ENCODE measurements at regions not wholly inside any gene's neighbourhood (a gene's known extent, or its start where the extent isn't known, plus 50 kb on each side); places are given as distances from the start of the nearest gene placed in this dataset.
"Not testable (repeated sequence)": the region's sequence is repeated elsewhere in the genome, so short reads cannot be mapped to it uniquely, and the experiment has no call there.

DNA sequence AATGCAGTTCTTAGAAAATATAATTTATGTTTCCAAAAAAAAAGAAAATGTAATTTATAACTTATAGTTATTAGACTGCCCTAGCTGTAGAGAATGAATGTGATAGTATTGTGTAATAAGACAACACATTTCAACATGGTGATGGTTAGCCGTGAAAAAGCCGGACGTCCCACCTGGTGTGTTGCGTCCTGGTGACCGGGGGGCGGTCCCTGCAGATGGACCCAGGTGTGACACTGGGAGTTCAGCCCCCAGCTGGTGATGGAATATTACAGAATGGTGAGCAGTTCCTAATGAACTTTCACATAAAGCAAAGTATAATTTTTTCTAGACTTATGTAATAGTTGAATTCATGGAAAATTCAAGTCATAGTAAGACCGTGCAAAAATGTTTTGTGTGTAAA, 132.8 kb downstream of the LAT start:
- H3K9me3 ChIP-seq (ENCODE audit: low read depth, low read length): no peaks in the 10 kb centered on the region
- H3K36me3 ChIP-seq (ENCODE audit: insufficient read depth, low read length): no peaks in the 10 kb centered on the region
- no peak for DNase-seq (ENCODE audit: low read depth, low spot score)
- TF ChIP-seq FOXP2 (optimal IDR thresholded peaks at IDR 0.05; ENCODE audit: control extremely low read depth, extremely low read length, insufficient read depth) (no peak), POLR2AphosphoS5 (IDR thresholded peaks at IDR 0.05; ENCODE audit: borderline replicate concordance, low read depth, low read length) (no peak), EZH2 (IDR thresholded peaks at IDR 0.05) (no peak)
- no peak overlapping the region for H3K4me3 ChIP-seq
- no peak overlapping the region for H3K27ac ChIP-seq
- H3K9ac ChIP-seq (ENCODE audit: insufficient read length): no peak overlapping the region

DNA sequence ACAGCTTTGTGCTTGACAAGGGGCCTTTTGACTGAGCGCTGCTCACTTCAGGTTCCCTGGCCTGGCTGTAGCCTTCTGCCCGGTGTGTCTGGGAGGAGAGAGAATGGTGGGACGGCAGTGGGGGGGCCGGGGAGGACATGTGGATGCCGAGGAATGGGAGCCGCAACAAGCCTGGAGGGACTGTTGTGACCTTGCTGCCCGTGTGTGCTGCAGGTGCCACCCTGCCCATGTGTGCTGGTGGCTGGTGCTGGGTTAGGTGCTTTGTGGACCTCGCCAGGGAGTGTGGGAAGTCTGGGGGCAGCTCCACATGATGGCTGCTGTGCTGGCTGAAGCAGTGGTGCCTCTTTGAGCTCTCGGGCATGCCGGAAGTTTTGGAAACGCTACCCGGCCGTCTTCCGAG, 132.1 kb downstream of the LAT start:
- Histone ChIP-seq H3K9ac (ENCODE audit: insufficient read length) (no peak overlapping the region), H3K36me3 (ENCODE audit: insufficient read depth, low read length) (no peaks in the 10 kb centered on the region), H3K9me3 (ENCODE audit: low read depth, low read length) (no peaks in the 10 kb centered on the region), H3K27ac (no peak overlapping the region), H3K4me3 (no peak overlapping the region)
- DNase-seq (ENCODE audit: low read depth, low spot score): no peak
- TF ChIP-seq POLR2AphosphoS5 (IDR thresholded peaks at IDR 0.05; ENCODE audit: borderline replicate concordance, low read depth, low read length) (no peak), FOXP2 (optimal IDR thresholded peaks at IDR 0.05; ENCODE audit: control extremely low read depth, extremely low read length, insufficient read depth) (no peak), EZH2 (IDR thresholded peaks at IDR 0.05) (no peak)

DNA sequence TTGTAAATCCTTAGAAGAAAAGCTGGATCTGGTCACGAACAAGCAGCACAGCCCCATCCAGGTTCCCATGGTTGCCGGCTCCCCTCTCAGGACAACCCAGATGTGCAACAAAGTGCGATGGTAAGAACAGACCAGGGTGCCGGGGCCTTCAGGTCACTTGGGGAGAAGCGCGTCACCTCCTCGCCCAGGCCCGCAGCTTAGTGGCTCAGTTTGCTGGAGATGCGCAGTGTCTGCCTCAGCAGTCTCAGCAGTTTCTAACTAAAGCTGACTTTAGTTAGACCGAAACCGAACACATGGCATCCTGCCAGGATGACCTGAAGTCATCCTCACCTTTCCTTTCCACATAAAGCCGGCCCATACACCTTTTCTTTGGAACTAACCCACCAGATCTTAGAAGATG, 131.4 kb downstream of the LAT start:
- not testable (repeated sequence) for H3K36me3 ChIP-seq (ENCODE audit: insufficient read depth, low read length); H3K27ac ChIP-seq; H3K4me3 ChIP-seq; H3K9me3 ChIP-seq (ENCODE audit: low read depth, low read length); DNase-seq (ENCODE audit: low read depth, low spot score); H3K9ac ChIP-seq (ENCODE audit: insufficient read length)

DNA sequence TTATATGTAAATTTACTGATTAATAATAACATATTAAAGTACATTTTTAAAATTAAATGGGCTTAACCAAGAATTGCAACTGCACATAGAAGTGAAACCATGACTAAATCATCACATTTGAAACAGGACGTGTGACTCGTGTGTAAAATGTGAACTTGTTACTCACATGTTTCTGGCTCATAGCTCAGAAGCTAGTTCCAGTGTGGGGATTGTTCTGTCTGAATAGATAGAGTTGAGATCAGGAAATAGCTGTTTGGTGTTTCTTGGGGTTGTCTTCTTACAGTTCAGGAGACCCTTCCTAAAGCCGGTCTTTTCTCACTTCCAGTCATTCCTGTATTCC, 130.9 kb downstream of the LAT start:
- not testable (repeated sequence) for H3K9ac ChIP-seq (ENCODE audit: insufficient read length); H3K9me3 ChIP-seq (ENCODE audit: low read depth, low read length); DNase-seq (ENCODE audit: low read depth, low spot score); H3K36me3 ChIP-seq (ENCODE audit: insufficient read depth, low read length); H3K27ac ChIP-seq; H3K4me3 ChIP-seq

DNA sequence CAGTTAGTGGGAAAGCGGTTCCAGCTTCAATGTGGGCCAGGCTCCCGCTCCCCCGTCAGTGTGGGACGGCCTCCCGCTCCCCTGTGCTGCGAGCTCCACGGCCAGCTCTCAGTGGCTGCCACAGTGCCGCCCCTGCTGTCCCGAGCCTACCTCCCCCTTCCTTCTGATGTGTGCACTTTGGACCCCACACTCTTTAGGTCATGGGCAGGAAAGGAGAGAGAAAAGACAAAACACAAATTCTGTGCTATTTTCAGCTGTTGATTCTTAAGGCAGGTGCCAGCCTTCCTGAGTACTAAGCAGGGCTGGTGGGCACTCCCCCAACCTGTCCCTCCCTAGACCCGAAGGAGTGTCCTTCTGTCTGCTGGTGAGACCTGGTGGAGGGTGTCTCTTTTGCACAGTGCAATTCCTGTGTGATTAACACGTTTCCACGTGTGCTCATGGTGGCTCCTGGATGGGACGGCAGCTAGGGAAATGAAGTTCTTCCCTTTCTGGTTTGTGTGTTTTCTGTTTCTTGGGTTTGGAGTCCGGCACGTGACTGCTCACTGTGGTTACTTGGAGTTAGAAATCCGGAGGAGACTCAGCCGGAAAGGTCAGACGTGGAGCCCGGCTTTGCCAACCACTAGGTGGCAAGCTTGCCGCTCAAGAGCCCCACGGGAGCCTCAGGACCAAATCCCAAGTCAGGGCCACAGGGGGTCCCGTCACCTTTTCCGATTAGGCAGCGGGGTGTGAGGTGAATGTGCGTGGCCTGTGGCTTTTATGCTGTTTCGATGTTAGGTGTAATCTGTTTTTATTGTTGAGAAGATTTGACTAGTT, 130.3 kb downstream of the LAT start:
- not testable (repeated sequence) for H3K27ac ChIP-seq; H3K4me3 ChIP-seq; DNase-seq (ENCODE audit: low read depth, low spot score); H3K9ac ChIP-seq (ENCODE audit: insufficient read length); H3K9me3 ChIP-seq (ENCODE audit: low read depth, low read length); H3K36me3 ChIP-seq (ENCODE audit: insufficient read depth, low read length)

DNA sequence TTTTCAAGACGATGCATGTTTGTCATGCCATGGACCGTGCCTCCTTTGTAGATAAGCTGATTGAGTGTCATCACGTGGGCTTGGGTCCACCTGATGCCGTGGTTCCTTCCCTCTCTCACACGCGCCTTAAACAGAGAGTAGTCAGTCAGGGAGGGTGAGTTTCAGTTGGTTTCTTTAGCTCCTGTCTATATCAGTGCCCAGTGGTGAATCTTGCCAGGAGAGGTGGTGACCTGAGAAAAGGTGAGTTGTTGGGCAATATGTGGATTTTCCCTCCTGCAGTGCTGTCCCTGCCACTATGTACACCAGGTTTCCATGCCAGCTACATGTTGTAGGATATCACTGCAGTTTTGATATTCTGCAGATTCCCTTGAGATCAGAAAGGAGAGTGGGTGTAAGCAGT, 129.7 kb downstream of the LAT start:
- DNase-seq (ENCODE audit: low read depth, low spot score): no peak
- TF ChIP-seq POLR2AphosphoS5 (IDR thresholded peaks at IDR 0.05; ENCODE audit: borderline replicate concordance, low read depth, low read length) (no peak), EZH2 (IDR thresholded peaks at IDR 0.05) (no peak), FOXP2 (optimal IDR thresholded peaks at IDR 0.05; ENCODE audit: control extremely low read depth, extremely low read length, insufficient read depth) (no peak)
- no peak overlapping the region for H3K9ac ChIP-seq (ENCODE audit: insufficient read length)
- H3K27ac ChIP-seq: no peak overlapping the region
- no peaks in the 10 kb centered on the region for H3K36me3 ChIP-seq (ENCODE audit: insufficient read depth, low read length)
- no peak overlapping the region for H3K4me3 ChIP-seq
- H3K9me3 ChIP-seq (ENCODE audit: low read depth, low read length): no peaks in the 10 kb centered on the region

DNA sequence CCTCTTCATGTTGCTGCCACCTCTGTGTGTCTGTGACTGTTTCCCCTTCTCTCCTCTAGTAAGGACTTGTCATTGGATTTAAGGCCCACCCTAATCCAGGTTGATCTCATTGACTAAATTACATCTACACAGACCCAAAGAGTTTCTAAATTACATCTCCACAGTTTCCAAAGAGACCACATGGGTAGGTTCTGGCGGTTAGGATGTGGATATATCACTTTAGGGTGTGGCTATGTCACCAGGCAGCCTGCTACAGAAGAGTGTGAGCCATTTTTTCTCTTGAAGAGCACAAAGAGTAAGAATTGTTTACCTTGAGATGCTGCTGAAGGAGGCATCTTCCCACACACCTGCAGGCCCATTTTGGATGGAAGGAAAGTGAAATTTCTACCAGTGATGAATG, 128.6 kb downstream of the LAT start:
- H3K36me3 ChIP-seq (ENCODE audit: insufficient read depth, low read length): not testable (repeated sequence)

DNA sequence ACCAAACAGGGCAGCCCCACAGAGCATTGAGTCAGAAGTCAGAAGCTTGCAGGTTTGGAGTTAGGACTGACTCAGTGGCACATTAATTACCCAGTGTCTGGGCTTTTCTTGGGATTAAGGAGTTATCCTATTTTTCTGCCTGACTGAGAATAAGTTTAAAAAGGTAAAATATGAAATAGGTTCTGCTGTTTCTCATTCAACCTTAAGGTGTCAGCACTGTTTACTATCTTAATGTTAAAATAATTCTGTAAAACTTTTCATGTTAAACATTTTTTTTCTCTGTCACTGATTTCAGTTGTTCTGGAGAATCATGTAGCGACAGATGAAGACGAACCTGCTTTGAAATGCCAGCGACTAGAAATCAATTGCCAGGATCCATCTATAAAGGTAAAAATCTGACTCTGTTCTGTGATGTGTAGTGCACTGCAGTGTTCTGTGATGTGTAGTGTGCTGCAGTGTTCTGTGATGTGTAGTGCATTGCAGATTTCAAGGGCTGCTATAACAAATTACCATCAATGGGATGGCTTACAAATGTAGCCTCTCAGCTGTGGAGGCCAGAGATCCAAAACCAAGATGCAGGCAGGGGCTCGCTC, 128.0 kb downstream of the LAT start:
- no peak for TF ChIP-seq FOXP2 (optimal IDR thresholded peaks at IDR 0.05; ENCODE audit: control extremely low read depth, extremely low read length, insufficient read depth)
- no peak for TF ChIP-seq EZH2 (IDR thresholded peaks at IDR 0.05)
- TF ChIP-seq POLR2AphosphoS5 (IDR thresholded peaks at IDR 0.05; ENCODE audit: borderline replicate concordance, low read depth, low read length): no peak
- Histone ChIP-seq H3K27ac (no peak overlapping the region), H3K9ac (ENCODE audit: insufficient read length) (no peak overlapping the region), H3K36me3 (ENCODE audit: insufficient read depth, low read length) (no peaks in the 10 kb centered on the region), H3K9me3 (ENCODE audit: low read depth, low read length) (no peaks in the 10 kb centered on the region), H3K4me3 (no peak overlapping the region)
- no peak for DNase-seq (ENCODE audit: low read depth, low spot score)

More for the DNA sequence above, 128.6 kb downstream of the LAT start:
- not testable (repeated sequence) for H3K27ac ChIP-seq; H3K4me3 ChIP-seq; DNase-seq (ENCODE audit: low read depth, low spot score); H3K9ac ChIP-seq (ENCODE audit: insufficient read length); H3K9me3 ChIP-seq (ENCODE audit: low read depth, low read length)

DNA sequence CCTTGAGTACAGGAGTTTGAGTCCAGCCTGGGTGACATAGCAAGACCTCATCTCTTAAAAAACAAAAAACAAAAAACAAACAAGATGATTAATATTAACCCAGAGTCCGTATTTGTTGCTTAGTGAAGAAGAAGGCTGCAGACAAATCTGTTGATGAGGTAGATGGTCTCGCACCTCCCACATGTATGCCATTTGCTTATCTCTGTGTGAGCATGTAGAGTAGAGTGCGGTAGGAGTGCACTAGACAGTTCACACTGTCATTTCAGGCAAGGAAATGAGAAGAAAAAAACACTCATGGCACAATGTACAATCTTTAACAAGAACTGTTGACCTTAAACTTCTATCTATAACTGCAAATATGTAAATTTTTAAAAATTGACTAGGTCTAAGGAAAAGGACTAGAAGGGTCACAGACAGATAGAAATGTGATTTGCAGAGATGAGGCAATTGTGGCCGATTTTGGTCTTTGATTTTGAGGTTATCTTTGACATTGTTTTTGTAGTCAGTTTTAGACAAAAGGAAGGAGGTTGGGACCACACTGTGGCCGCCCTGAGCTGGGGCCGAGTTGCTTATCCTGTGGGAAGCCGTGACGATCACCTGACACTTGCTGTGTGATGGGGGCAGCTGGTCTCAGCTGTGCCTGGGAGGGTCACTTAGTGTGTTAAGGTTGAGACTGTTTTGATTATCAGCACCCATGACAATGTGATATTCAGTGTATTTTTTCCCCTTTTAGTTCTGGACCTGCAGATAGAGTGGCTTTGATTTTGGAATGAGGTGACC, 127.2 kb downstream of the LAT start:
- H3K27ac ChIP-seq; H3K9me3 ChIP-seq (ENCODE audit: low read depth, low read length): not testable (repeated sequence)

More for the DNA sequence above, 127.2 kb downstream of the LAT start:
- H3K9ac ChIP-seq (ENCODE audit: insufficient read length); H3K36me3 ChIP-seq (ENCODE audit: insufficient read depth, low read length); DNase-seq (ENCODE audit: low read depth, low spot score); H3K4me3 ChIP-seq: not testable (repeated sequence)
